ENCODE measurements at regions not wholly inside any gene's neighbourhood (a gene's known extent, or its start where the extent isn't known, plus 50 kb on each side); places are given as distances from the start of the nearest gene placed in this dataset.

DNA sequence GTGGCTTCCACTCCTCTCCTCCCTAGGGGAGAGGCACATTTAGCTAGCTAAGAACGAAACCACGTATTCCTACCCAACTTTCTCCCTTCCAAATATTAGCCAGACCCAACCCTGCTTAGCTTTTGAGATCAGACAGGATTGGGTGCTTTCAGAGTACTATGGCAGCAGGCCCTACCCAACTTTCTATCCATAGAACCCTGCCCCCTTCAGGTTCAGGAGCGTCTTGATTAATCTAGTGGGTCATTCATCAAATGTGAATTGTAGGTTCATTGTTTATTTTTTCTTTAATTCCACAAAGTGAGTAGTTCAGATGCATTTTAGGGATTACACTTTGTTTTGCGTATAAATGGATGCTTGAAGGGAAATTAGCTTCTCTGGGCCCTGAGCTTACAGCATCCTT, 188.3 kb downstream of the MIB1 start:
- POLR2A ChIA-PET: no interaction called here
- H3K9me3 ChIP-seq (ENCODE audit: control insufficient read depth, insufficient read depth, low read depth, low read length): no peaks in the 10 kb centered on the region
- CTCF ChIA-PET: no interaction called here
- no peak for ATAC-seq
- TF ChIP-seq REST (IDR thresholded peaks at IDR 0.05; ENCODE audit: insufficient read depth in 1 of 2, low read depth in 2 of 2, low read length in 1 of 2) (no peak), SIN3A (IDR thresholded peaks at IDR 0.05; ENCODE audit: borderline replicate concordance, insufficient read depth, low read depth, low read length) (no peak), TCF7L2 (IDR thresholded peaks at IDR 0.05; ENCODE audit: low read depth, low read length) (no peak), POLR2AphosphoS5 (IDR thresholded peaks at IDR 0.05; ENCODE audit: low read depth, low read length) (no peak)
- TF ChIP-seq, protein P1, sequence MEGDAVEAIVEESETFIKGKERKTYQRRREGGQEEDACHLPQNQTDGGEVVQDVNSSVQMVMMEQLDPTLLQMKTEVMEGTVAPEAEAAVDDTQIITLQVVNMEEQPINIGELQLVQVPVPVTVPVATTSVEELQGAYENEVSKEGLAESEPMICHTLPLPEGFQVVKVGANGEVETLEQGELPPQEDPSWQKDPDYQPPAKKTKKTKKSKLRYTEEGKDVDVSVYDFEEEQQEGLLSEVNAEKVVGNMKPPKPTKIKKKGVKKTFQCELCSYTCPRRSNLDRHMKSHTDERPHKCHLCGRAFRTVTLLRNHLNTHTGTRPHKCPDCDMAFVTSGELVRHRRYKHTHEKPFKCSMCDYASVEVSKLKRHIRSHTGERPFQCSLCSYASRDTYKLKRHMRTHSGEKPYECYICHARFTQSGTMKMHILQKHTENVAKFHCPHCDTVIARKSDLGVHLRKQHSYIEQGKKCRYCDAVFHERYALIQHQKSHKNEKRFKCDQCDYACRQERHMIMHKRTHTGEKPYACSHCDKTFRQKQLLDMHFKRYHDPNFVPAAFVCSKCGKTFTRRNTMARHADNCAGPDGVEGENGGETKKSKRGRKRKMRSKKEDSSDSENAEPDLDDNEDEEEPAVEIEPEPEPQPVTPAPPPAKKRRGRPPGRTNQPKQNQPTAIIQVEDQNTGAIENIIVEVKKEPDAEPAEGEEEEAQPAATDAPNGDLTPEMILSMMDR (IDR thresholded peaks at IDR 0.05): peak; percentile 16
- no peaks in the 10 kb centered on the region for H3K36me3 ChIP-seq (ENCODE audit: control insufficient read depth, insufficient read depth, low read length)
- BruUV-seq (replicated peaks): no TSS peak
- no peak for DNase-seq (ENCODE audit: low read depth, low spot score)
- no peak overlapping the region for H3K4me3 ChIP-seq (ENCODE audit: low read depth in 2 of 2, low read length in 2 of 2)
- intact Hi-C loops (cut with micrococcal nuclease; ENCODE audit: unreplicated experiment) (no loop called here), in situ Hi-C loops (cut with HindIII; ENCODE audit: low pct_unique_long_range_greater_than_20kb, low sequenced_read_pairs) (no loop called here)
- H3K27me3 ChIP-seq (ENCODE audit: control insufficient read depth, insufficient read depth, low read length): no peaks in the 10 kb centered on the region; the same call in 1 of the 2 replicates
- no peak overlapping the region for H3K27ac ChIP-seq (ENCODE audit: low read length)
- no peaks in the 10 kb centered on the region for H3K4me1 ChIP-seq (ENCODE audit: control insufficient read depth, insufficient read depth, low read length)

- POLR2A ChIA-PET: no interaction called here
- Histone ChIP-seq H3K27ac (ENCODE audit: low read length) (no peak overlapping the region), H3K9me3 (ENCODE audit: control insufficient read depth, insufficient read depth, low read depth, low read length) (no peaks in the 10 kb centered on the region), H3K36me3 (ENCODE audit: control insufficient read depth, insufficient read depth, low read length) (no peaks in the 10 kb centered on the region), H3K4me1 (ENCODE audit: control insufficient read depth, insufficient read depth, low read length) (no peaks in the 10 kb centered on the region), H3K27me3 (ENCODE audit: control insufficient read depth, insufficient read depth, low read length) (no peaks in the 10 kb centered on the region; the same call in 1 of the 2 replicates), H3K4me3 (ENCODE audit: low read depth in 2 of 2, low read length in 2 of 2) (no peak overlapping the region)
- CTCF ChIA-PET: no interaction called here
- no peak for TF ChIP-seq REST (IDR thresholded peaks at IDR 0.05; ENCODE audit: insufficient read depth in 1 of 2, low read depth in 2 of 2, low read length in 1 of 2)
- no peak for TF ChIP-seq SIN3A (IDR thresholded peaks at IDR 0.05; ENCODE audit: borderline replicate concordance, insufficient read depth, low read depth, low read length)
- TF ChIP-seq TCF7L2 (IDR thresholded peaks at IDR 0.05; ENCODE audit: low read depth, low read length): no peak
- no peak for TF ChIP-seq POLR2AphosphoS5 (IDR thresholded peaks at IDR 0.05; ENCODE audit: low read depth, low read length)
- TF ChIP-seq, protein P1 (IDR thresholded peaks at IDR 0.05): no peak
- no peak for ATAC-seq
- no TSS peak for BruUV-seq (replicated peaks)
- in situ Hi-C loops (cut with HindIII; ENCODE audit: low pct_unique_long_range_greater_than_20kb, low sequenced_read_pairs) (no loop called here), intact Hi-C loops (cut with micrococcal nuclease; ENCODE audit: unreplicated experiment) (no loop called here)
- DNase-seq (ENCODE audit: low read depth, low spot score): no peak
Measured at GRCh38 chr18:21930177-21930576, 189.6 kb downstream of the MIB1 start.

Measured in Panc1 (cell line).